Body of pancreas (tissue), 4 donors: ENCODE measurements at regions not wholly inside any gene's neighbourhood (a gene's known extent, or its start where the extent isn't known, plus 50 kb on each side); places are given as distances from the start of the nearest gene placed in this dataset.

Source experiments
- ATAC-seq: fragments of 150-250 bp; one replicate; pipeline ENCODE4 v1.9.1; 2016
- DNase-seq, 4 donors: peaks; one replicate each; pipeline ENCODE4 v3.0.0-alpha.2; 2019
- H3K27ac ChIP-seq, 4 donors: fragments of 200-600 bp; sonication (generic); 1 replicate in 3 of 4; 2 replicates in 1 of 4; pipeline versions ENCODE4 v1.5.1 to v1.6.1; 2016 to 2019; ENCODE audit warnings: mild to moderate bottlenecking in 1 of 4, mixed read lengths in 1 of 4, moderate library complexity in 1 of 4
- H3K27me3 ChIP-seq, 2 donors: fragments of 200-600 bp; sonication (generic); one replicate each; pipeline ENCODE4 v1.6.0; 2016; ENCODE audit warnings: mild to moderate bottlenecking in 1 of 2
- H3K36me3 ChIP-seq, 2 donors: fragments of 200-600 bp; sonication (generic); replicated peaks in 1 of 2; 2 replicates each; pipeline ENCODE4 v1.5.1; 2016; ENCODE audit warnings: low read depth in 2 of 2; ENCODE audit not compliant: insufficient read depth in 1 of 2
- H3K4me1 ChIP-seq: fragments of 200-600 bp; sonication (generic); one replicate; pipeline ENCODE4 v1.6.0; 2016
- H3K4me3 ChIP-seq, 2 donors: fragments of 200-600 bp; sonication (generic); 1 replicate in 1 of 2; 2 replicates in 1 of 2; pipeline ENCODE4 v1.5.1; 2016 to 2019
- H3K9me3 ChIP-seq, 3 donors: fragments of 200-600 bp; sonication (generic); 1 replicate in 2 of 3; 2 replicates in 1 of 3; pipeline ENCODE4 v1.5.1; 2016
- POLR2A ChIP-seq, 3 donors: fragments of 450-650 bp; IDR thresholded peaks; one replicate each; pipeline ENCODE4 v1.6.1; 2016; ENCODE audit warnings: antibody characterized with exemption in 3 of 3, mild to moderate bottlenecking in 2 of 3
- whole genome bisulfite sequencing, 2 donors: methylation state at CpG; one replicate each; pipeline ENCODE4 v1.1.5; 2017; 5-methylcytosine and 5-hydroxymethylcytosine counted together
- intact Hi-C: fragments of 100-400 bp; cut with DNase I; formaldehyde crosslinking; loops from one replicate; pipeline ENCODE4 v1.15.1; 2023
- TF ChIP-seq, protein P1 (sequence below), 7 experiments: fragments of 450-650 bp in 4 of 7; fragments of 200-600 bp in 3 of 7; sonication (generic) in 3 of 7; IDR thresholded peaks; one replicate each; pipeline ENCODE4 v1.5.1; 2016 to 2019; ENCODE audit warnings: antibody characterized with exemption in 7 of 7

DNA sequence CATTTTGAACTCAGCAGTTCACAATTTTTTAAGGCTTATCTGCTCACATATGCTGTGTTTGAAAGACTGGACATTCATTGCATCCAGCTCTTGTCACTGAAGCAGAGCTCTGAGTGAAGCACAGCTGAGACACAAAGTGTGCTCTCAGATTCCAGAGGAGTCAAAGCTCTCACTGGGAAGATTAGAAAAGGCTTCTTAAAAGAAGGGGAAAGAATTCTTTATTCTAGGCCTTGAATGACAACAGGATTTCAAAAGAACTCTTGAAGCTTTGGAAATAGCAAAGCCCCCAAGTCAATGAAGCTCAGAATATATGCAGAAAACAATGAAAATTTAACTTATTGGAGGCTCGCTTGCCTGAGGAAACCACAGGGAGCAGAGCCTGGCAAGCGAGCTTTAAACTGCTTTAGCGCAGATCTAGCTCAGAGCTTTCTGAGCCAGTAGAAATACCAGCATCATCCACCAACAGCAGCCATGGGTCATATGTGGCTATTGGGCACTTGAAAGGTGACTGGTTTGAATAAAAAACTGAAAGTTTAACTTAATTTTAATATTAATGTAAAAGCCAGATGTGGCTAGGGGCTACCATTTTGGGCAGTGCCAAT, 369.7 kb downstream of the OSR1 start:
- H3K4me3 ChIP-seq, result no peak overlapping the region
- WGBS, 2 donors, result 91% methylated on average over 3 of the region's 3 CpGs
- no peaks in the 10 kb centered on the region for H3K36me3 ChIP-seq
- H3K9me3 ChIP-seq, result no peaks in the 10 kb centered on the region
- H3K4me1 ChIP-seq, result peaks cover 16% of the 10 kb centered on the region
- intact Hi-C loops, result no loop called here
- DNase-seq (no peak), ATAC-seq (no peak)
- no peak for TF ChIP-seq POLR2A (IDR thresholded peaks at IDR 0.05)
- TF ChIP-seq, protein P1, sequence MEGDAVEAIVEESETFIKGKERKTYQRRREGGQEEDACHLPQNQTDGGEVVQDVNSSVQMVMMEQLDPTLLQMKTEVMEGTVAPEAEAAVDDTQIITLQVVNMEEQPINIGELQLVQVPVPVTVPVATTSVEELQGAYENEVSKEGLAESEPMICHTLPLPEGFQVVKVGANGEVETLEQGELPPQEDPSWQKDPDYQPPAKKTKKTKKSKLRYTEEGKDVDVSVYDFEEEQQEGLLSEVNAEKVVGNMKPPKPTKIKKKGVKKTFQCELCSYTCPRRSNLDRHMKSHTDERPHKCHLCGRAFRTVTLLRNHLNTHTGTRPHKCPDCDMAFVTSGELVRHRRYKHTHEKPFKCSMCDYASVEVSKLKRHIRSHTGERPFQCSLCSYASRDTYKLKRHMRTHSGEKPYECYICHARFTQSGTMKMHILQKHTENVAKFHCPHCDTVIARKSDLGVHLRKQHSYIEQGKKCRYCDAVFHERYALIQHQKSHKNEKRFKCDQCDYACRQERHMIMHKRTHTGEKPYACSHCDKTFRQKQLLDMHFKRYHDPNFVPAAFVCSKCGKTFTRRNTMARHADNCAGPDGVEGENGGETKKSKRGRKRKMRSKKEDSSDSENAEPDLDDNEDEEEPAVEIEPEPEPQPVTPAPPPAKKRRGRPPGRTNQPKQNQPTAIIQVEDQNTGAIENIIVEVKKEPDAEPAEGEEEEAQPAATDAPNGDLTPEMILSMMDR (IDR thresholded peaks at IDR 0.05), result no peak
- no peak overlapping the region for H3K27ac ChIP-seq
- no peaks in the 10 kb centered on the region for H3K27me3 ChIP-seq

DNA sequence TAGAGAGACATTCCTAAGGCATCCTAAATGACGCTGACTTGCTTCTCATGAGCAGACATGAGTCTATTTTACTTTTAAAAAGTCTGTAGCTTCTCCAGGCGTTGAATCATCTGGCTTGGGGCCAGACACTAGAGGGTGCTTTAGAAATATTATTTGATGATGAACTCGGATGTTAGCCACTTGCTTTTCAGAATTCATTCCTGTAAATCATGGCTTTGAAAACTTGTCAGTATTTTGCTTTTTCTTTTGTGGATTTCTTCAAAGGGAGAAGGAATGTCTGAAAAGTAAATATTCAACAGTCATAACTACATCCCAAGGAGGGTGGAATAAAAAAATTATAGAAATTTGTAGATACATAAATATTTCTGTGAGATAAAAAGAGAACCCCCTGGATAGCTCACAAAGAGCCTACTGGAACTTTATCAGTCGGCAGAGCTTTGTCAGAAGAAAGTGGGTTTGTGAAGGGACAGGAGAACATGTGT, 370.8 kb downstream of the OSR1 start:
- TF ChIP-seq, protein P1 (IDR thresholded peaks at IDR 0.05), result peak in 3 of 7 experiments; percentile 16 to 40 (median 33)
- no peak for TF ChIP-seq POLR2A (IDR thresholded peaks at IDR 0.05)
- peak; percentile 57 to 77 (median 73) for DNase-seq
- intact Hi-C loops, result no loop called here
- no peak overlapping the region for H3K4me3 ChIP-seq
- no peaks in the 10 kb centered on the region for H3K9me3 ChIP-seq
- WGBS, 2 donors, result 28 to 30% methylated on average over 4 of the region's 4 CpGs
- H3K4me1 ChIP-seq, result peaks cover 16% of the 10 kb centered on the region
- ATAC-seq, result no peak
- no peak overlapping the region for H3K27ac ChIP-seq
- H3K27me3 ChIP-seq, result no peaks in the 10 kb centered on the region
- no peaks in the 10 kb centered on the region for H3K36me3 ChIP-seq

DNA sequence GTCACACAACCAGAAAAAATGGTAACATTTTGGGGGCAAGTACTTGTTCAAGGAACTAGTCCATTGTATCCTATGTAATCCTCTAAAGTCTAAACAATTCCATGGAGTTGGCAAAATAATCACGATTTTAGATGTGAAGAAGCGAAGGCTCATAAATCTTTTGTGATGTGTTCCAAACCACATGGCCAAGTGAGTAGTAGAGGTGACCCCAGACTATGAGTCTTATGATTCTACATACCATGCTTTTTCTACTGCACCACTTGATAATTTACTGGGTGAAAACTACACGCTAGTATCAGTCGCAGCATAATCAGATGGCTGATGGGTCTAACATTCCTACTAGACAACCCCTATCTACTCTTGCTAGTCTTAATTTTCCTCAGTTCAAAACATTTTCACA, 371.4 kb downstream of the OSR1 start:
- Histone ChIP-seq H3K4me3 (no peak overlapping the region), H3K36me3 (no peaks in the 10 kb centered on the region), H3K9me3 (no peaks in the 10 kb centered on the region), H3K27me3 (no peaks in the 10 kb centered on the region), H3K27ac (no peak overlapping the region), H3K4me1 (peaks cover 13% of the 10 kb centered on the region)
- ATAC-seq, result no peak
- 89 to 90% methylated on average over 4 of the region's 4 CpGs for WGBS, 2 donors
- intact Hi-C loops, result no loop called here
- DNase-seq, result no peak
- no peak for TF ChIP-seq POLR2A (IDR thresholded peaks at IDR 0.05)
- TF ChIP-seq, protein P1 (IDR thresholded peaks at IDR 0.05), result no peak

DNA sequence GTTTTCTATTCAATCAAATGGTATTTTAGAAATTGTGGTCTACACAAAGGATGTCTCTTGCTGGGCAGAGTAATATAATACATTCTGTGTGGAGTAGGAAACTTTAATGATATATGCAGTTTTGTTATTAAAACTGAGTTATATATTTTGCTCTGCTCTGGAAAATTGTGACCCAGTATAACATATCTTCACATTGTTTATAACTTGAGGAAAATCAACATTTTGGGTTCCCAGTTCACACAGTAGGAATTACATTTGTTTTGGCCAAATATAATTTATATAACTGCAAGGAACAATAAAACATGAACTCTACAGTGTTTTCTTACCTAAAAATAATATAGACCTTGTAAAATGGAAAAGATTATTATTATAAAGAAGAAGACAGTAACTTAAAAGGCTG, 372.4 kb downstream of the OSR1 start:
- Histone ChIP-seq H3K27me3 (no peaks in the 10 kb centered on the region), H3K4me1 (peaks cover 4% of the 10 kb centered on the region), H3K36me3 (no peaks in the 10 kb centered on the region), H3K9me3 (no peaks in the 10 kb centered on the region), H3K27ac (no peak overlapping the region), H3K4me3 (no peak overlapping the region)
- TF ChIP-seq, protein P1 (IDR thresholded peaks at IDR 0.05), result no peak
- TF ChIP-seq POLR2A (IDR thresholded peaks at IDR 0.05), result no peak
- intact Hi-C loops, result no loop called here
- DNase-seq, result no peak
- no peak for ATAC-seq

DNA sequence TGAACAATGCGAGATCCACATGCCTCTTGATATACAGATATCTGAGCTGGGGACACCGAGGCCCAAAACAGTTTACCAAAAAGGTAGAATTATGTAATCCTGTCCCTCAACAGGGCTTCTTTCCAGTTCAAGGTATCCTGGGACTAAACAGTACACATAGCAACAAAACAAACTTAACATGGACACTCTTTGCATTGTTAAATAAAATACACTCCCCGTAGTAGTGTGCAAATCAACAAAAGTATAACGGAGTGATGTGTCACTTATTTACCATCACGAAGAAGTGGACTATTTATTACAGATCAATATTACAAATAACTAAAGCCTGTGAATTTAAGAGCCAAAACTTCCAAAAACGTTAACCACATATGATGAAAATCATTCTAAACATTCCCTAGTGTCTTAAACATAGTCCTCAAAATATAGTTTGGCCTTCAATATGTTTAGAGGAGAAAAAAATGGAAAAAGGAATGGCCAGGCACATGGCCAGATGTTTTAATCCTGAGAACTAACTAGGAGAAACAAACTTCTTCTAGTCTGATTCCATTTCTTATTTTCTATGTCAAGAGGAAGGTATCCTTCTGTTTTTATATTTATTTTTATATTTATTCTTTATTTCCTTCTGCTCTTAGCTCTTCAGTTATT, 377.5 kb downstream of the OSR1 start:
- Histone ChIP-seq H3K4me3 (no peak overlapping the region), H3K36me3 (no peaks in the 10 kb centered on the region), H3K27ac (no peak overlapping the region), H3K4me1 (no peaks in the 10 kb centered on the region), H3K9me3 (no peaks in the 10 kb centered on the region), H3K27me3 (no peaks in the 10 kb centered on the region)
- 62 to 70% methylated on average over 6 of the region's 6 CpGs for WGBS, 2 donors
- intact Hi-C loops, result no loop called here
- DNase-seq, result no peak
- TF ChIP-seq, protein P1 (IDR thresholded peaks at IDR 0.05), result no peak
- no peak for TF ChIP-seq POLR2A (IDR thresholded peaks at IDR 0.05)
- ATAC-seq, result no peak
